HG03558 (cell line): ENCODE measurements at regions not wholly inside any gene's neighbourhood (a gene's known extent, or its start where the extent isn't known, plus 50 kb on each side); places are given as distances from the start of the nearest gene placed in this dataset.

Experiments
- ATAC-seq: cut with Tn5 transposase; IDR thresholded peaks from one replicate; pipeline ENCODE4 v1.9.1; 2021; ENCODE audit warnings: moderate number of reproducible peaks; ENCODE audit not compliant: unreplicated experiment; ENCODE audit errors: extremely low read depth

DNA sequence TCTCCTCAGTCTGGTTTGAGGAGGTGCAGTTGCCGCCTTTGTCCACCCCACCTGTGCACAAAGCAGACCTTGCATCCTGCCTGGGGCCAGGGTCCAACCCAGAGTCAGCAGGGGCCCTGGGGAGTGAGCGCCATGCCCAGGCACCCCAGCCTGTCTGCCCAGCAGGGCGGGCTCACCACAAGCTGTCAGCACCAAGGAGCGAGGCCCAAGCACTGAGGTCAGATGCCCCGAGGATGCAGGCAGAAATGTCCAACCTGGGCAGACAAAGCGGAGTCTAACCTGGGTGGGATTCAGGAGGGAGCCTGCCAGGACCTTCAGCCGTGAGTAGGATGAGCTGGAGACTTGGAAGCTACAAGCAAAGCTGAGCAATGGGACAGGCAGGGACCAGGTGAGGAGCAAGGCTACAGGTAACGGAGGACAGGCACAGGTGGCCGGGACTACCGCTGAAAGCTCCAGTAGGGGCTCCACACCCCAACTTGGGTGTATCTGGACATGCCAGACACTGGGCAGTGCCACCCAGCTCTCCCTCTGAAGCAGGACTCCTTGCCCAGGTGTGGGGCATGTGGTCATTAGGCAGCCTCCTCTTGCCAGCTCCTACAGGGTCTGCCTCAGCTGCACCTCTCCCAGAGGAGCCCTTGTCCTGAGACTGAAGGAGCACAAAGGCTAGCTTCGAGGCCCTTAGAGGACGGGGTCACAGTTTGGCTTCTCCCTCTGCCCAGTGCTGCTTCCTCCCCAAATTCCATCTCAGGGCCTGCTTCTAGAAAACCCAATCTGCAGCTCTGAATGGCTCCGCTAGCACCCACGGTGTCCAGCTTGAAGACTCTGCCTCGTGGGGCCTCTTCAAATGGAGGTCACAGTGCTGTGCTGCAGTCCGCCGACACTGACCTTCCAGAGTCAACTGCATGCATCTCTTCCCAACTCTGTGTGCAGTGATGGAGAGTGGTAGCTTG lies 210.6 kb upstream of the CDYL start:
- no peak for ATAC-seq

DNA sequence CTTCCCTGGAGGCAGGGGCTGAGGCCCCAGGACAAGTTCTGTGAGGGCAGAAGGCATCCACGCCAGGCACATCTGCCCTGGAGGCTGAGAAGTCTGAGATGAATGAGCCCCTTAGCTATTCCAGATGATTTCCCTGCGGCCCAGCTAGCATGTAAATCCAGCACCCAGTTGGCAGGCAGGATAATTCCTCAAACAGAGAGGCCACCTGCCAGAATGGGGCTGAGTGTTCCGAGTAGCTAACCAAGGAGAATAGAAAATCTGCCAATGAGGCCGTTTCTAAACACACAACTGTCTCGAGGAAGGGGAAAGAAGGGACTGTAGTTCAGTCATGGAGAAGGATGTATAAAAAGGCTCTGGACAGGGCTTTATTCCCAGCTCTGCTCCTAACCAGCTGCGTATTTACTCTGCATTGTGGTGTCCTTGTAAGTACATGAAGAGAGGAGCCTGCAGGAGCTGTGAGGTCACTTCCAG lies 211.4 kb upstream of the CDYL start:
- ATAC-seq: no peak

- ATAC-seq: no peak
Measured at GRCh38 chr6:4563877-4564276, 212.3 kb upstream of the CDYL start.

DNA sequence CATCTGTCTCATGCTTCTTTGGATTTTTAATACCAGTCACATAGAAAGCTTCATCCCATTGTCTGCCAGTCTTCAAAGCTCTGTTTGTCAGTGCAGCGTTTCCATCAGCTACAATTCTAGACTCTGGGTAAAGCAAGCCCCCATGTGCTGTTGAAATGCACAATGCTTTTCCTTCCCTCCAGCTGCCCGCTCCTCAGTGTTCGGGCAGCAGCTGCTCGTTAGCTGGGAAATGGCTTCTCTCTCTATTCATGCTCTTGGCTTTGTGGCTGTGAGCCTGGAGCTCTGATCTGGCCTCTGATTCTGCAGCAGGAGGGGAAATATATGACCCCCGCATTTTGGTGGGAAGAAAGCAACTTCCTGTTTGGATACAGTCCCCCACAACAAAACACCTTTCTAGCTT lies 213.0 kb upstream of the CDYL start:
- ATAC-seq: no peak

DNA sequence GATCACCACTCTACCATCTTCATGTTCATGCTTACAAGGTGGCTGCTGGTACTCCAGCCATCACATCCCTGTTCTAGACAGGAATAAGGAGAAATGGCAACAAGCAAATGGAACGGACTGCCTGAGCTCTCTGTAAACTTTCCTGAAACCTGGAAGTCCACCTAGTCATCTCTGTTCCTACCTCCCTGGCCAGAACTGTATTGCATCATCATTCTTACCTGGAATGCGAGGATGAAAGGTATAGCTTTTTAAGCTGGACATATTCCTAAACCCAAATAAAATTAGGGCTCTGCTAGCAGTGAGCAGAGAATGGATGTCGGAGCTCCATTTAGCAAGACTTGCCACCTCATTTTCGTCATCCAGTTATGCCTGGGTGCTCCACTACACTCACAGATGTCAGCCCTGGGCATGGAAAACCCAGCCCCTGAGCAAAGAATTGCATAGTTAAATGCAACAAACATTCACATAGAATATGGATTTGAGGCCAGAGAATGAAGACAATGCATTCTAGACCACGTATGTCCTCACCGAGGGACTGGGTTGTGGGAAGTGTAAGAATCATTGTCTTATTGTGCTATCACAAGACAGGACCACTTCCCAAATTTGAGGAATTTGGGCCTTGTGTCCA lies 214.3 kb upstream of the CDYL start:
- ATAC-seq: no peak

GRCh38 chr6:4561078-4561435 lies 215.1 kb upstream of the CDYL start:
- ATAC-seq: no peak

DNA sequence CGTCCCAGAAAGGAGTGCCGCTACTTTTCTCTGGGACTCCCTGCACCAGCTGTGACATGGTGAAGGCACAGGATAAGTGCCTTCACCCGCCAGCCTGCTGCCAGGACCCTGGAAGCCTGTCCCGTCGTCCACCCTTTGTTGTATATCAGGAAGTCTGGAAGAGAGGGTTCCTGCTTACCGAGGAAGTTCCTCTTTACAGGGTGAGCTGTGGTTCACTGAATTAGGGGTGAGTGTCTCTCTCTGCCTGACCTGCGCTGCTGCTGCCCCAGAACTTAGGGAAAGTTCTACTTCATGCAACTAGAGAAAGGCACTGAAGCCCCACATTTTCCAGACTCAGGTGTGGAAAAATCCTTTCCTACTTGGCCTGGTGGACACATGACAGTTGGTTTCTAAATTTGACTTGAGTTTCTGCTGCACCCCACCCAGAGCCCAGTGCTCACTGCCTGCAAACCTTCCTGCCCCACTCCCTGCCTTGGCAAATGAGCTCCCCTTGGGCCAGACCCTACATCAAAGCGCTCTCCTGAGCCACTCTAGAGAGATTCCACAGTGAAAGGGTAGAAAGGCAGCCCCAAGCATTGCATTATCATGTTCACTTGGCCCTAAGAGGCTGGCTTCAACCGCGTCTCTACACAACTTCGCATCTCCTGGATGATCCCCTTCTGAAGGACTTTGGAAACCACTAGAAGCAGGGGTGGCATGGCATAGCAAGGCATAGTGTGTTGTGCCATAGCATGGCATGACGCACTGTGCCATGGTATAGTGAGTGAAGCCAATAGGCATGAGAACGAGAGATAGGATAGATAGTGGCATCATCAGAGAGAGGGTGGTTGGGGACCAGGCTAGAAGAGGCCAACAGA lies 215.8 kb upstream of the CDYL start:
- no peak for ATAC-seq

- no peak for ATAC-seq
Measured at GRCh38 chr6:4559281-4559875, 216.8 kb upstream of the CDYL start.

GRCh38 chr6:4554645-4555044 lies 221.6 kb upstream of the CDYL start:
- ATAC-seq: no peak

DNA sequence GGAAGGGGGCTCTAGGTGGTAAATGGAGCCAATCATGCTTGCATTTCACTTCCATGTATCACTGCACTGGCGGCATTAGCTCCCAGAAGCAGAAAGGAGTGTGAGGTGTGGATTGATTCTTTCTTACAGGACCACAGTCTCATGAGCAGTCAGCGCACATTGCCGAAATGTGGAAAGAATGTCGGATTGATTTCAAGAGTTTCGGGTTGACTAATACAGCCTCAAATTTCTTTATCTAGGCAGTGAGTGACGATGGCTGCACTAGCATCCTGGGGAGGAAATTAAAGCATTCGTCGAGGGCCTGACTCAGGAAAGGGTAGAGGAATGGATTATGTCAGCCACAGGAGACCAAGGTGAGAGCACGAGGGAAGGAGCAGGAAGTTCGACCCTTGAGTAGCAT lies 222.8 kb upstream of the CDYL start:
- no peak for ATAC-seq

DNA sequence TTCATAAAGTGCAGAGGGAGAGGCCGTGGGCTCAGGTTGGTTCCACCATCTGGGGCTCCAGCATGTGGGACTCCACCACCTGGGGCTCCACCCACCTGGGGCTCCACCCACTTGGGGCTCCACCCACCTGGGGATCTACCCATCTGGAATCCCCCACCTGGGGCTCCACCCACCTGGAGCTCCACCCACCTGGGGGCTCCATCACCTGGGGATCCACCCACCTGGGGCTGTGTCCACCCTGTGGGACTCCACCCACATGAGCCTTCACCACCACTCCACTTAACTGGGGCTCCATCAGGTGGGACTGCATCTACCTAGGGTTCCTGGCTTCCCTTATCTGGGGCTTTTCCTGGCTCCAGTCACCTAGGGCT lies 226.0 kb upstream of the CDYL start:
- ATAC-seq: no peak

GRCh38 chr6:4549556-4550226 lies 226.5 kb upstream of the CDYL start:
- ATAC-seq: no peak

DNA sequence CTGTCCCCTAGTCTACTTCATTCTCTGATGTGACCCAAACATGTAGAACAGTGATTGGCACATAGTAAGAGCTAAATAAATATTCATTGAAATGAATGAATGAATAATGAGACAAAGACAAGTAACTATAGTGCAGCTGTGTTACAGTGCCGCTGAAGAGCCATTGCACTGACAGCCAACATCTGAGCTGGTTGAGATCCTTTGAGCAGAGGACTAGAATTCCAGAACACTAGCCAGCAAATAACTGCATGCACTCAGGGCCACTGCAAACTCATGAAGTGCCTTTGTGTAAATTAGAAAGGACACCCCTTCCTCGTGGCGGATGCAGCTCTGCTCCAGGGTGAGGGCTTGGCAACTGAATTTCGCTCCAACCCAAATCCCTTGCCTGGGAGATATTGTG lies 230.3 kb upstream of the CDYL start:
- ATAC-seq: no peak

GRCh38 chr6:4543596-4543995 lies 232.6 kb upstream of the CDYL start:
- ATAC-seq: no peak

DNA sequence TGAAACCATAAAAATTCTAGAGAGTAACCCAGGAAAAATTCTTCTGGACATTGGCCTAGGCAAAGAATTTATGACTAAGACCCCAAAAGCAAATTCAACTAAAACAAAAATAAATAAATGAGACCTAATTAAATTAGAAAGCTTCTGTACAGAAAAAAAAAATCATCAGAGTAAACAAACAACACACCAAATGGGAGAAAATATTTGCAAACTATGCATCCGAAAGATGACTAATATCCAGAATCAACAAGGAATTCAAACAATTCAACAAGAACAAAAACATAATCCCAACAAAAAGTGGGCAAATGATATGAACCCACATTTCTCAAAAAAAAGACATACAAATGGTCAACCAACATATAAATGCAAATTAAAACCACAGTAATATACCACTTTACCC lies 242.6 kb upstream of the CDYL start:
- no peak for ATAC-seq

GRCh38 chr6:4531406-4531805 lies 244.8 kb upstream of the CDYL start:
- no peak for ATAC-seq

DNA sequence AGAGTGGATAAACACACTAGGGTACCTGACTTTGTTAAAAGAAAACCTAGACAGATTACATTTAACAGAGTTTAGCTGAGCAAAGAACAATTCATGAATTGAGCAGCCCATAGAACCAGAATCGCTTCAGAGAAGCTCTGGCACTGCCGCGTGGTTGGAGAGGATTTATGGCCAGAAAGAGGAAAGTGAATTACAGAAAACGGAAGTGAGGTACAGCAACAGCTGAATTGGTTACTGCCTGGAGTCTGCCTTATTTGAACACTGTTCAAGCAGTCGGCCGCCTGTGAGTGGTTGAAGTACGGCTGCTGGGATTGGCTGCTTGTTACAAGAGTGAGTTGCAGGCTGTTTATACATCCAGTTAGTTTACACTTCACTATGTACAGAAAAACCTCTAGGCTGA lies 253.8 kb upstream of the CDYL start:
- ATAC-seq: no peak

GRCh38 chr6:4521070-4521469 lies 255.1 kb upstream of the CDYL start:
- ATAC-seq: no peak

DNA sequence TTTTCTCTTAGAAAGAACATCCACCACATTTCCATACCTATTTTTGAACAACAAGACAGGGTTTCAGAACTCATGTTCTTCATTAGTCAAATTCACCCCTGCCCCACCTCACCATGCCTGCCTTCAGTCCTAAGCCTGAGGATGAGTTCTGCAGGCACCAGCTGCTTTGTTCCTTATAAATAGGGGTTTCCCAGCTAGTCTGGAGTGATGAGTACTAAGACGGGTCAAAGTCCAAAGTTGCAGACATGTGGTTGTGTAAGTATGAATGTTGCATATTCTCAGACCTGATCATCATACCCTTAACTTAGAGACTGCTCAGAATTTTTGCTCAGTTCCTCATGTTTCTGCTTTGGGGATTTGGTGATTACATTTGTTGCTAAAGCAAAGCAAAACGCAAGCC lies 257.7 kb upstream of the CDYL start:
- no peak for ATAC-seq

DNA sequence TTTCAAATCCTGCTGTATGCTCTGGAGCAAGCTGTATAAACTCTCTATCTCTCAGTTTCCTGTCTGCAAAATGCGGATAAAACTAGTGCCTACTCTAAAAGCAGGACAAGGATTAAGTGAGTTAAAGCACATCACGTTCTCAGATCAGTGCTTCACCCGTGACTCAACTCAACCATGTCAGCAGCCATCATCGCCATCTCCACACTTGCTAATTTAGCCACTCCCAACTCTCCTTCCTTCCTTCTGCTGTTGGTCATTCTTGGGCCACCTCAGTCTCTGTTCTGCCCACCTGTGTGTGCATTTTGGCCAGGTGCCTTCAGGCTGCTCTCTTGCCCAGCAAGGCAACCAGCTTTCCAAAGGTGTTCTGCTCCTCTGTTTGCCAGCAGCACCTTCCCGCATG lies 260.0 kb upstream of the CDYL start:
- no peak for ATAC-seq
